AG08395 (cell line): ENCODE measurements at regions not wholly inside any gene's neighbourhood (a gene's known extent, or its start where the extent isn't known, plus 50 kb on each side); places are given as distances from the start of the nearest gene placed in this dataset.
"Not testable (repeated sequence)": the region's sequence is repeated elsewhere in the genome, so short reads cannot be mapped to it uniquely, and the experiment has no call there.

ENCODE experiments used
- DNase-seq: peaks from one replicate; pipeline ENCODE4 v3.0.0; 2012; ENCODE audit warnings: mixed read lengths, low spot score

DNA sequence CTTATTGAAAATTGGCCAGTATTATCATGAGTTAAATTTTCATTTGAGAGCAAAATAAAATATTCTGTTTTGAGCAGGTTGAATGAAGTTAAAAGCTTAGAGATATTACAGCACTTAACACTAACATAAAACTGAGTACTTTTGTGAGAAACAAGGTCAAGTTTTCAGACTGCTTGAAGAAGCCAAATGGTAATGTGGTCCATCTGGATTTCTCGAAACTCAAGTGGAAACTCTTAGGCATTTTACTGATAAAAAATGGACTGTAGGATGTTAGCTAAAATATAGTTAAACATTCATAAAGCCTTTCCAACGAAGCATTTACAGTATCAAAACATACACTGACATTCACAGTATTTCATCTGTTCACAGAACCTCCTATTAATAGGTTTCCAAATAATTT lies 528.1 kb upstream of the SEMA3D start:
- no peak for DNase-seq

DNA sequence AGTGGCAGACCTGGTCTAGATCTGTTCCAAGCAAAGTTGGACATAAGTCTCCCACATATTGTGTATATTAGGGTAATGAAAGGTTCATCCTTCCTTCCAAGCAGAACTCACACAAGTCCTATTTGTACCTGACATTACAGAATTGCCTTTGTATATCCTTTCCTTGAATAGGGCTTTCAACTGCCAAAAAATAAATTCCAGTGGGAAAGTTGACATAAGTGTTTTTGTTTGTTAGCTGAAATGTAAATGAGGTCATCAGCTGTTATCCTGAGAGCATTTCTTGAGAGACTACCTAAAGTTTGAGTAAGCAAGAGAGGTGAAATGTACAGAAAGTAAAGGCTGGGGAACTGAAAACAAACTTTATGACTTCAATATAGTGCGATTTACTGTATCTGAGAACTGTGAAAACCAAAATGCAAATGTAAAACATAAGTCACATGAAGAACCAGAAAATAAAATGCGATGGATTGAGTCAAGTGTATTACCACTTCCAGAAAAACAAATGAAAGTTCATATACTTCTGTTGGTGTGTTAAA lies 527.3 kb upstream of the SEMA3D start:
- no peak for DNase-seq

DNA sequence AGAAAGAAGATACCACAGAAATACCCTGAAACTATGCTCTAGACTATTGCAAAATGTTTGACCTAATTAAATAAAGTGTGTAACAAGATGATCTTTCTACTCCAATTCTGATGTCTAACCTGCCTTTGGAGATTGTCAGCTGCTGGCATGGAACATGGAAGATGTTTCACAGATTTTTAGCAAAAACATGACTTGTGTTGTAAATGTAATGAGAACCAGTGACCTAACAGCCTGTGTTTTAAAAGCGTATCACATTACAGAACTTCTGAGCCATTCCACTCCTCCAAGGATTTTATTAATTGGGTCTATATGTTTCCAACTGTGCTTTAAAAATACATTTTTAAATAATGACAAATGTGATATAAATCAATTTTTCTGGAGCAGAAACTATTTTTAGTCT lies 526.3 kb upstream of the SEMA3D start:
- no peak for DNase-seq

DNA sequence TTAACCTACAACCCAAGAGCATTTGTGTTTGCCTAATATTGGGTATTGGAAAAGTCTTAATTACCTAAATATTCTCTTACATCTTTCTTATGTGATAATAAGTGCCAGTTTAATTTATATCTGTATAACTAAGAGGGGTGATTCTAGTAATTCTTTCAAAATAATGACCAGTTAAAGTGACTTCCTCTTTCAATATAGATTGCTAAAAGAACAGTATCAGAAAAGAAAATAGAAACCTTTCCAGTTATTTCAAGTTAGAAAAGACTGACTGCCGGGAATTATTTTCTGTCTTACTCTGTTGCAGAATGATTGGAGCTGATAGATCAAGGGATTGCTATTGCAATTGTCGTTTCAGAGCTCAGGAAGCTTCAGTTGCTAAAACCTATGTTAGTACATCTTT lies 525.0 kb upstream of the SEMA3D start:
- no peak for DNase-seq

DNA sequence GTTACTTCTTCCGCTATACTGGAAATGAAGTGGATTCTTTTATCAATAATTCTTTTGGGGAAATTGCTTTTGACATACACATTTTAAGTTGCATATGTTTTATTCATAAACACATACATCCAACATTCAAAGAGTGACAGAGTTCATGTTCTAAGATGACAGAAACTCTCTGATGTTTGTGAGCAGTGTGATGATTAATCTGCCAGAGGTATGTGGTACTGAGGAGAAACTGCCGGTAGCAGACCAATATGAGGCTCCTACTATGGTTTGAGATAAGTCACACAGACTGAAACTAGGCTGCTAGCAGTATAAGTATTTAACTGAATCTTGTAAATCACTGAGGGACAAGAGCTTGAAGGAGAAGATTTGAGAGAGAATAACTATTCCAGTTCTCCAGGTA lies 524.1 kb upstream of the SEMA3D start:
- no peak for DNase-seq

DNA sequence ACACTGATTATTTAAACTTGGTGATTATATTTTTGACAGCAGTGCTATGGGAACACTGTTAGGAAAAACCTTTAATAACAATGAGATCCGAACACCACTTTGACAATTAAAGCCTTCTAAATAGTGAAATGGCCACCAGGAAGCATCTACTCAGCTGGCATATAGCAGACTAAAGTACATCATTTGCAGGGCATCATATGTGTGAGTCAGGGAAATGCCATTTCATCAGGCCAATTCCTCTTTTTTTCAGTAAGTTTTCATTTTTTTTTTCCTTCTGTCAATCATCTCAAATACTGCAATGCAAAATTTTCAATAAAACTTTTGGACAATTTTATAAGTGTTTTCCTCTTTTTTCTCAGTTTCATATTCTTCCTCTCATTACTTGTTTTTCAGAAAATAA lies 521.4 kb upstream of the SEMA3D start:
- DNase-seq = no peak

- DNase-seq = no peak
Observed at GRCh38 chr7:85705076-85705475, 518.2 kb upstream of the SEMA3D start.

DNA sequence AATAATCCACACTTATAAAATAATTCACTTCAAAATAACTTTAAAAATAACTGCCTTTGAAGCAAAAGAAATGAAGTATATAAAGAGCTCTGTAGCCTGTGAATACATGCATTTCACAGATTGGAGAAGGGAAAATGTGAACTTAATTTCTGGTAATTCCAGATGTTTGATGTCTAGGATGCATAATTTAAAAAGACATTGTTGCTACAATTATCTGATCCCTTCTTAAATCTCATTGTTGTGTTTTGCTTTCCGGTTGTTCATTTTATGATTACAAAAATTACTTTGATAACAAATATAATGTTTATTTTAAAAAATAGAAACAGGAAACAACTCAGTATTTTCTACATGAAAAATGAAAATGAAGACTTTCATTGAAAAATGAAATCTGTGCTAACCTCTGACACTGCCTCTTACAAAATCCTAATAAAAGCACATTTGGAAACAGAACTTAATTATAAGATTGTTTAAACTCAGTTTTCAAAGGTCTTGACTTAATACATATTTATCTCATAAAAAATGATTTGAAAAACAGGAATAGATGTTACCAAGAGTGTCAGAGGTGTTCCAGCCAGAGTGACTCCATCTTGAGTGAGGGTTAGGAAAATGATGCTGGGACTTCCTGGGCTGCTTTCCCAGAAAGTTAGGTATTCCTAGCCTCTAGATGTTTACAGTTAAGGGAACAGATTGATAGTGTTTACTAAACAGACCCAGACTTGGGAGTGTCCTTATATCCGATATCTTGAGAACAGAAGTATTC lies 516.6 kb upstream of the SEMA3D start:
- DNase-seq = no peak

DNA sequence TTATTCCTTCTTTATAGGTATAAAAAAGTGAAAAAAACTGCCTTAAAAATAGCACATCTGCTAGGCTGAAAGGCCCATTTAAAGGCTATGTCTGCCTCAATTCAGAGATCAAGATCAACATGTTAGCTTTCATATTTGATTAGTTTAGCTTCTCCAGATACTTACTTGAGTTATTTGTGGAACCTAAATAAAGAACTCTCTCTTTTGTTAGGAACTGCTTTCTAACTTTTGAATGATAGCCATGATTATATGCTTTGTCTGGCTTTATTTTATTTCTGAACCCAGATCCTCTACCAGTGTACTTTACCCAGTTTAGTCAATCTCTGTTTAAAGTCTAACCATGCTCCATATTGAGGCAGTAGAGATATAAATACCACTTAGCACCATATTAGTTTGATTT lies 515.5 kb upstream of the SEMA3D start:
- no peak for DNase-seq

DNA sequence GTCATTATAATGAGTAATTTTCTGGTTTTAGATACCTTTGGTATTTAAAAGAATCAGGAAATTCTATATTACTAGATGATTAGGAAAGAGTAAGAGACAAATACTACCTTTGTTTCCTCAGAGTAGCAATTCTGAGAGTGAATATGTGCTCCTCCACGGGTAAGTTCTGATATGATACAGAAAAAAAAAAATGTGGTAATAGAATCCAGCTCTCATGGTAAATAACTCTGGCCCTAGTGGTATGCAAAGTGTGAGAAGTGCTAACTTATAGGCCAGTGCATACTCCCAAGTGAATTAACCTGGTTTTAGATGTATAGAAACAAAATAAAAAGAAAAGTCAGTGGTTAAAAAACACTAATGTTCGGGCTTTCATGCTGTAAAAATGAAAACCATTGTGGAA lies 512.6 kb upstream of the SEMA3D start:
- DNase-seq = no peak

- peak; percentile 10 for DNase-seq
Observed at GRCh38 chr7:85695533-85695932, 508.7 kb upstream of the SEMA3D start.

DNA sequence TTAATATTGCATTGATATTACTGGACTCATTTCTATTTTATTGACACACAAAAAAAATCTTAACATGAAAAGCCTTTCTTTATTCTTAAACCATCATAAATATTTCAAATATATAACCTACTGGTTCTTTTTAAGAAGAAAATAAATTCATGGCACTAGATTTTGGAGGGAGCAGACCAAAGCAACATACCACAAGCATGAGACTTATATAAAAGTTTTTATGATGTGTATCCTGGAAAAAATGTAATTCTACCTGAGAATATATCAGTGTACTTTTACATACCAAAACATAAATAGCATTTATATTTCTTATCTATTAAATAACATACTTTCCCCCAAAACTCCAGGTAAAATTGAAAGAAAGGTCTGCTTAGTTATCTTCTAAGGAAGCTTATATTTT lies 508.2 kb upstream of the SEMA3D start:
- no peak for DNase-seq

GRCh38 chr7:85693326-85693725 lies 506.5 kb upstream of the SEMA3D start:
- DNase-seq = peak; percentile 7

GRCh38 chr7:85688712-85689111 lies 501.9 kb upstream of the SEMA3D start:
- DNase-seq = no peak

GRCh38 chr7:85686401-85687181 lies 499.7 kb upstream of the SEMA3D start:
- no peak for DNase-seq

DNA sequence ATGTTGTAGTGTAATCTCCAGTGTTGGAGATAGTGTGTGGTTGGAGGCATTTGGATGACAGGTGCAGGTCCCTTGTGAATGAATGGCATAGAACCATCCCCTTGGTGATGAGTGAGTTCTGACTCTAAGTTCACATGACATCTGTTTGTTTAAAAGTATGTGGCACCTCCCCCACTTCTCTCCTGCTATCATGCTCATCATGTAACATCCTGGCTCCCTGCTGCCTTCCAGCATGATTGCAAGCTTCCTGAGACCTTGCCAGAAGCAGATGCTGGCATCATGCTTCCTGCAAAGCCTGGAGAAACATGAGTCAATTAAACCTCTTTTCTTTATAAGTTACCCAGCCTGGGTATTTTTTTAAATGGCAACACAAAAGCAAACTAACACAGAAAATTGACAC lies 499.0 kb upstream of the SEMA3D start:
- no peak for DNase-seq

DNA sequence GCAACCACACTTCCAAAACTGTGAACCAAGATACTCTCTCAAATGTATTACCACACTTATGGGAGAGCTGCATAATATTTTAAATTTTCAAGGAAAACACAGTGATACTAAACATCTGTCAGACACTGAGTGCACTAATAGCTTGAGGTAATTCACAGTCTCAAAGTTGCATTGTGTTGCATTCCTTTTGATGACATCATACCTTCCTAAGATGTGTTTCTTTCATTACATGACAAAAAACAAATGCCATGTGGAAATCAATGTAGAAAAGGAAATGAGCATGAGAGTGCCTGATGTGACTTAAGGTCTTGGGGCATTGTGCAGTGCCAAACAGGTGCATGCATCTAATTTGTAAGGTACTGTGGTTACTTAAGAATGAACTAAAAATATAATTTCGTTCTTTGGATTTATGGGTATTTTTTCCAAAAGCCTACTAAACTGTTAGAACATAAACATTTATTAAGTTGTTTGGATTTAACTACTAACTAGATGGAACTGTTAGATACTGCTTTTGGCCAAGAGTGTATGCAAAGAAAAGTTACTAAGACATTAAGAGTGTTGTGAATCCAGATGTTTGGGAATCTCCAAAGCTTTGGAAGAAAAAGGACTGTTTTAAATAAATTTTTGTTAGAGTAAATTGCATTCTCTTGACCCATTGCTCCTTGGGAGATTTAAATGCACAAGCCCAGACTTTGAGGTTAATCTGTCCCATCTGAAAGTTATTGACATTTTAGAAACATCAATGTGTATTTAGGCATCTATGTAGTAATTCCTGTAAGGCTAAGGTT lies 496.2 kb upstream of the SEMA3D start:
- peak; percentile 3 for DNase-seq

GRCh38 chr7:85681241-85681640 lies 494.4 kb upstream of the SEMA3D start:
- DNase-seq = no peak

DNA sequence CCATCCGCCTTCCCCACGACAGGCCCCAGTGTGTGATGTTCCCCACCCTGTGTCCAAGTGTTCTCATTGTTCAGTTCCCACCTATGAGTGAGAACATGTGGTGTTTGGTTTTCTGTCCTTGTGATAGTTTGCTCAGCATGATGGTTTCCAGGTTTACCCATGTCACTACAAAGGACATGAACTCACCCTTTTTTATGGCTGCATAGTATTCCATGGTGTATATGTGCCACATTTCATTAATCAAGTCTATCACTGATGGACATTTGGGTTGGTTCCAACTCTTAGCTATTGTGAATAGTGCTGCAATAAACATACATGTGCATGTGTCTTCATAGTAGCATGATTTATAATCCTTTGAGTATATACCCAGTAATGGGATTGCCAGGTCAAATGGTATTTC lies 488.2 kb upstream of the SEMA3D start:
- DNase-seq = not testable (repeated sequence)

- no peak for DNase-seq
Observed at GRCh38 chr7:85673876-85674275, 487.0 kb upstream of the SEMA3D start.

GRCh38 chr7:85669225-85669624 lies 482.4 kb upstream of the SEMA3D start:
- DNase-seq = no peak

GRCh38 chr7:85664341-85664740 lies 477.5 kb upstream of the SEMA3D start:
- DNase-seq = no peak

DNA sequence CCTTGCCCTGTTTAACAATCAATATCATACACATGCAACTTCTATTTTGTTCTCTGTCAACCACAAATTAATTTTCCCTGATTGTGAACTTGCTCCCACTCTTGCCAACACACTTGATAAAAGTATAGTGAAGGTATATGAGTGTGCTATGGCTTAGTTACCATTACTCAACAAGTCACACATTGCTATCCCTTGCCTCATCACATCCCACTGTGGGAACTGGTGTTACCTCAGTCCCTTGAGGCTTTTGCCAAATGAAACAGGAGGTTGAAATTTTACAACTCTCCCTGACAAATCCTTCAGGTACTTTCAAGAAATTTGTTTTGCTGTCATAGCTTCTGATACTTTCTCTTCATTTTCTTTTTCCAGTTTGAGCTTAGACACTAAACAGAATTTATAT lies 472.5 kb upstream of the SEMA3D start:
- DNase-seq = no peak
